ENCODE measurements at regions not wholly inside any gene's neighbourhood (a gene's known extent, or its start where the extent isn't known, plus 50 kb on each side); places are given as distances from the start of the nearest gene placed in this dataset.

- Histone ChIP-seq H3K27ac (ENCODE audit: low read length) (no peak overlapping the region), H3K9ac (ENCODE audit: low read length in 2 of 2) (no peak overlapping the region), H3K36me3 (ENCODE audit: control insufficient read depth in 2 of 2, insufficient read depth in 2 of 2, low read length in 2 of 2) (no peaks in the 10 kb centered on the region), H3K27me3 (ENCODE audit: control insufficient read depth in 1 of 2, insufficient read depth in 2 of 2, low read length in 2 of 2) (no peaks in the 10 kb centered on the region), H3K4me1 (ENCODE audit: control insufficient read depth, insufficient read depth, low read length) (no peaks in the 10 kb centered on the region), H3K9me3 (ENCODE audit: control insufficient read depth in 2 of 2, low read length in 2 of 2) (no peaks in the 10 kb centered on the region), H3K4me3 (ENCODE audit: low read length in 2 of 2) (no peak overlapping the region)
Observed at GRCh38 chr6:48747471-48747870, 636.5 kb upstream of the PTCHD4 start.

DNA sequence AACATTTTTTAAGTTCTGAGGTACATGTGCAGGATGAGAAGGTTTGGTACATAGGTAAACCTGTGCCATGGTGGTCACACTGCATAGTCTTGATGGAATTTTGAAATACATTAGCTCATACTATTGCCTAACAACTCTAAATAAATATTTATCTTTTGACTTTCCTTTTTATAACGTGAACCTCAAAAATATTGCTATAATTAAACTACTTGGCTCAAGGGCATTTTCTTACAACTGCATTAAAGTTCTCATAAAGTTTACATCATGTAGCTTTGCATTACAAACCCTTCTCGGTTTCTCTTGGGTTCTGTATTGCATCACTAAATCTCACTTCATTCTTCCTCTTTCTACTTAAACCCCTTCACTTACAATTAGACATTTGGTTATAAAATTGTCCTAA is 636.0 kb upstream of the PTCHD4 start:
- Histone ChIP-seq H3K9me3 (ENCODE audit: control insufficient read depth in 2 of 2, low read length in 2 of 2) (no peaks in the 10 kb centered on the region), H3K4me3 (ENCODE audit: low read length in 2 of 2) (no peak overlapping the region), H3K9ac (ENCODE audit: low read length in 2 of 2) (no peak overlapping the region), H3K27me3 (ENCODE audit: control insufficient read depth in 1 of 2, insufficient read depth in 2 of 2, low read length in 2 of 2) (no peaks in the 10 kb centered on the region), H3K27ac (ENCODE audit: low read length) (no peak overlapping the region), H3K36me3 (ENCODE audit: control insufficient read depth in 2 of 2, insufficient read depth in 2 of 2, low read length in 2 of 2) (no peaks in the 10 kb centered on the region), H3K4me1 (ENCODE audit: control insufficient read depth, insufficient read depth, low read length) (no peaks in the 10 kb centered on the region)

- no peak overlapping the region for H3K9ac ChIP-seq (ENCODE audit: low read length in 2 of 2)
- H3K4me3 ChIP-seq (ENCODE audit: low read length in 2 of 2) = no peak overlapping the region
- no peak overlapping the region for H3K27ac ChIP-seq (ENCODE audit: low read length)
- no peaks in the 10 kb centered on the region for H3K36me3 ChIP-seq (ENCODE audit: control insufficient read depth in 2 of 2, insufficient read depth in 2 of 2, low read length in 2 of 2)
- H3K4me1 ChIP-seq (ENCODE audit: control insufficient read depth, insufficient read depth, low read length) = no peaks in the 10 kb centered on the region
- H3K27me3 ChIP-seq (ENCODE audit: control insufficient read depth in 1 of 2, insufficient read depth in 2 of 2, low read length in 2 of 2) = no peaks in the 10 kb centered on the region
- H3K9me3 ChIP-seq (ENCODE audit: control insufficient read depth in 2 of 2, low read length in 2 of 2) = no peaks in the 10 kb centered on the region
Observed at GRCh38 chr6:48744948-48745347, 634.0 kb upstream of the PTCHD4 start.

DNA sequence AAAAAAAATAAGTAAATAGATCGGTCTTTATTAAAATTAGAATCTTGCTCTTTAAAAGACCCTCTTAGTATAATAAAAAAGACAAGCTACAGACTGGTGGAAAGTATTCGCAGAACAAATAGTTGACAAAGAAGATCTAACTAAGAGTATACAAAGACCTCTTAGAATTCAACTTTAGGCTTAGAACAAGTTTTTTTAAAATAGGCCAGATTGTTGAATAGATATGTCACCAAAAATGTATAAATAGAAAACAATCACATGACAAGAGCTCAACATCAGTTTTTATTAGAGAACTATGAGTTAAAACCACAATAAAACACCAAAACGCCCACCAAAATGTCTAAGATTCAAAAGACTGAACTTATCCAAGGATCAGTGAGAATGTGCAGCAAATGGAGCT is 632.7 kb upstream of the PTCHD4 start:
- Histone ChIP-seq H3K36me3 (ENCODE audit: control insufficient read depth in 2 of 2, insufficient read depth in 2 of 2, low read length in 2 of 2) (no peaks in the 10 kb centered on the region), H3K9ac (ENCODE audit: low read length in 2 of 2) (no peak overlapping the region), H3K27me3 (ENCODE audit: control insufficient read depth in 1 of 2, insufficient read depth in 2 of 2, low read length in 2 of 2) (no peaks in the 10 kb centered on the region), H3K9me3 (ENCODE audit: control insufficient read depth in 2 of 2, low read length in 2 of 2) (no peaks in the 10 kb centered on the region), H3K4me3 (ENCODE audit: low read length in 2 of 2) (no peak overlapping the region), H3K27ac (ENCODE audit: low read length) (no peak overlapping the region), H3K4me1 (ENCODE audit: control insufficient read depth, insufficient read depth, low read length) (no peaks in the 10 kb centered on the region)

DNA sequence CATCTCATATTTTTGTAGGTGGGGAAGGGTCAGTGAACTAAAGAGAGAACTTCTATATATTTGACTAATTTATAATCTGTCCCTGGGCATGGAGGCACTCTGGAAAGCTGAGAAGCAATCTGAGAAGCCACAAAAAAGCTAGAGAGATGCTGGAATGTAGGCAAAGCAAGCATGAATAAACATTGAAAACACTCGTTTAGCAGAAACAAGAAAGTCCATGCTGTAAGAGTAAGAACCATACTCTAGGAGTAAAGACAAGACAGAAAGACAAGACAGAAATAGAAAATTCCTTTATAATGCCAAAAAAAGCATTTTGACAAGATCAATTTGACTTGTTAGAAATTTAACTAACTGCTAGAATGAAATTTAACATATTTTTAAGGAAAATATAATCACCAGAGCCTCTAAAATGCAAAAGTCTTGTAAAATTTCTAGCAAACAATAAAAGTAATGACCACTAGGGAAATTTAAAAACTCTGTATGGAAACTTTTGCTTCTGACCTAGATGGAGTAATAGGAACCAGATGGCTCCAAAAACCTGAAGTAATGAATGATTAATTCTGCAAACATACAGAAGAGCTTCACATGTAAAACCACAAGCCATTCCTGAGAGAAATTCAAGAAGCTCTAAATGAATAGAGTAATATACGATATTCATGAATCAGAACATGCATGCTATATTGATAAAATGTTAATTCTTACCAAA is 625.7 kb upstream of the PTCHD4 start:
- H3K27ac ChIP-seq (ENCODE audit: low read length) = no peak overlapping the region
- H3K4me3 ChIP-seq (ENCODE audit: low read length in 2 of 2) = no peak overlapping the region
- no peaks in the 10 kb centered on the region for H3K36me3 ChIP-seq (ENCODE audit: control insufficient read depth in 2 of 2, insufficient read depth in 2 of 2, low read length in 2 of 2)
- H3K9me3 ChIP-seq (ENCODE audit: control insufficient read depth in 2 of 2, low read length in 2 of 2) = no peaks in the 10 kb centered on the region
- H3K9ac ChIP-seq (ENCODE audit: low read length in 2 of 2) = no peak overlapping the region
- no peaks in the 10 kb centered on the region for H3K27me3 ChIP-seq (ENCODE audit: control insufficient read depth in 1 of 2, insufficient read depth in 2 of 2, low read length in 2 of 2)
- H3K4me1 ChIP-seq (ENCODE audit: control insufficient read depth, insufficient read depth, low read length) = no peaks in the 10 kb centered on the region

- no peaks in the 10 kb centered on the region for H3K36me3 ChIP-seq (ENCODE audit: control insufficient read depth in 2 of 2, insufficient read depth in 2 of 2, low read length in 2 of 2)
- no peak overlapping the region for H3K4me3 ChIP-seq (ENCODE audit: low read length in 2 of 2)
- no peak overlapping the region for H3K9ac ChIP-seq (ENCODE audit: low read length in 2 of 2)
- no peaks in the 10 kb centered on the region for H3K9me3 ChIP-seq (ENCODE audit: control insufficient read depth in 2 of 2, low read length in 2 of 2)
- no peak overlapping the region for H3K27ac ChIP-seq (ENCODE audit: low read length)
- H3K4me1 ChIP-seq (ENCODE audit: control insufficient read depth, insufficient read depth, low read length) = no peaks in the 10 kb centered on the region
- no peaks in the 10 kb centered on the region for H3K27me3 ChIP-seq (ENCODE audit: control insufficient read depth in 1 of 2, insufficient read depth in 2 of 2, low read length in 2 of 2)
Observed at GRCh38 chr6:48735846-48736245, 624.8 kb upstream of the PTCHD4 start.

- Histone ChIP-seq H3K27ac (ENCODE audit: low read length) (no peak overlapping the region), H3K9ac (ENCODE audit: low read length in 2 of 2) (no peak overlapping the region), H3K4me3 (ENCODE audit: low read length in 2 of 2) (no peak overlapping the region), H3K27me3 (ENCODE audit: control insufficient read depth in 1 of 2, insufficient read depth in 2 of 2, low read length in 2 of 2) (no peaks in the 10 kb centered on the region), H3K36me3 (ENCODE audit: control insufficient read depth in 2 of 2, insufficient read depth in 2 of 2, low read length in 2 of 2) (no peaks in the 10 kb centered on the region), H3K9me3 (ENCODE audit: control insufficient read depth in 2 of 2, low read length in 2 of 2) (no peaks in the 10 kb centered on the region), H3K4me1 (ENCODE audit: control insufficient read depth, insufficient read depth, low read length) (no peaks in the 10 kb centered on the region)
Observed at GRCh38 chr6:48733581-48733980, 622.6 kb upstream of the PTCHD4 start.

DNA sequence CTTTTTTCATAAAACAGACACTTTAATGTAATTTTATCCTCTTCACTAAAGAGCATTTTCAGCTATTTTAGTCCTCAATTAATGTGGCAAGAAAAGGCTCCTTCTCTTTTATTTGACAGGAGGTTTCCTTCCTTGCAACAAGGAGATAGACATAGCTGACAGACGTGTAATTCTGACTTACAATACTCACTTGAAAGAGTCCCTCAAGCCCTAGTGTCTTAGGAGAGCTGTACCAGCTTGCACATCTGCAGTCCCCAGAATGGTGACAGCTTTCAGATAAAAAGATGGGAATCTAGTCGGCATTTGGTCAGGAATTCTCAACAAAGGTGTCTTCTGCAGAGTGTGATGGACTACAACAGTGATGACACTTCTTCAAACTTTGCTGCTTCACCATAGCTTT is 603.7 kb upstream of the PTCHD4 start:
- Histone ChIP-seq H3K4me1 (ENCODE audit: control insufficient read depth, insufficient read depth, low read length) (no peaks in the 10 kb centered on the region), H3K9me3 (ENCODE audit: control insufficient read depth in 2 of 2, low read length in 2 of 2) (no peaks in the 10 kb centered on the region), H3K27me3 (ENCODE audit: control insufficient read depth in 1 of 2, insufficient read depth in 2 of 2, low read length in 2 of 2) (no peaks in the 10 kb centered on the region), H3K9ac (ENCODE audit: low read length in 2 of 2) (no peak overlapping the region), H3K36me3 (ENCODE audit: control insufficient read depth in 2 of 2, insufficient read depth in 2 of 2, low read length in 2 of 2) (no peaks in the 10 kb centered on the region), H3K27ac (ENCODE audit: low read length) (no peak overlapping the region), H3K4me3 (ENCODE audit: low read length in 2 of 2) (no peak overlapping the region)

- Histone ChIP-seq H3K27me3 (ENCODE audit: control insufficient read depth in 1 of 2, insufficient read depth in 2 of 2, low read length in 2 of 2) (no peaks in the 10 kb centered on the region), H3K4me1 (ENCODE audit: control insufficient read depth, insufficient read depth, low read length) (no peaks in the 10 kb centered on the region), H3K27ac (ENCODE audit: low read length) (no peak overlapping the region), H3K9me3 (ENCODE audit: control insufficient read depth in 2 of 2, low read length in 2 of 2) (no peaks in the 10 kb centered on the region), H3K9ac (ENCODE audit: low read length in 2 of 2) (no peak overlapping the region), H3K4me3 (ENCODE audit: low read length in 2 of 2) (no peak overlapping the region), H3K36me3 (ENCODE audit: control insufficient read depth in 2 of 2, insufficient read depth in 2 of 2, low read length in 2 of 2) (no peaks in the 10 kb centered on the region)
Observed at GRCh38 chr6:48714250-48714649, 603.3 kb upstream of the PTCHD4 start.

- no peak overlapping the region for H3K4me3 ChIP-seq (ENCODE audit: low read length in 2 of 2)
- no peaks in the 10 kb centered on the region for H3K27me3 ChIP-seq (ENCODE audit: control insufficient read depth in 1 of 2, insufficient read depth in 2 of 2, low read length in 2 of 2)
- no peak overlapping the region for H3K27ac ChIP-seq (ENCODE audit: low read length)
- H3K9me3 ChIP-seq (ENCODE audit: control insufficient read depth in 2 of 2, low read length in 2 of 2) = no peaks in the 10 kb centered on the region
- H3K4me1 ChIP-seq (ENCODE audit: control insufficient read depth, insufficient read depth, low read length) = no peaks in the 10 kb centered on the region
- no peaks in the 10 kb centered on the region for H3K36me3 ChIP-seq (ENCODE audit: control insufficient read depth in 2 of 2, insufficient read depth in 2 of 2, low read length in 2 of 2)
- H3K9ac ChIP-seq (ENCODE audit: low read length in 2 of 2) = no peak overlapping the region
Observed at GRCh38 chr6:48713612-48714011, 602.6 kb upstream of the PTCHD4 start.

DNA sequence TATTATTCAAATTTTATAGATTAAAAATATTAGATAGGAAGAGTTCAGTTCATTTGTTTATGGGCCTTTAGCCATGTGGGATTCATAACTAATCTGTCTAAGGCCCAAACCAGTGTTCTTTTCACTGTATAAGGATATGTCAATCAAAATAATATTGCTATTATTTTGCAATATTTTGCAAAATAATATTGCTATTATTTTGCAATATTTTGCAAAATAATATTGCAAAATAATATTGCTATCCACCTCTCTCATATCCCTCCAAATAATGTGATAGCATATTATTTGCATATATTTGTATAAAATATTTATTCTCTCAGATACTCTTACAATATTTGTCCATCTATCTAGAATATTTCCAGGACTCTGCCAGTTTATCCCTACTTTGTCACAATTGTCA is 595.3 kb upstream of the PTCHD4 start:
- H3K27me3 ChIP-seq (ENCODE audit: control insufficient read depth in 1 of 2, insufficient read depth in 2 of 2, low read length in 2 of 2) = no peaks in the 10 kb centered on the region

More for the DNA sequence above, 595.3 kb upstream of the PTCHD4 start:
- Histone ChIP-seq H3K4me3 (ENCODE audit: low read length in 2 of 2) (no peak overlapping the region), H3K36me3 (ENCODE audit: control insufficient read depth in 2 of 2, insufficient read depth in 2 of 2, low read length in 2 of 2) (no peaks in the 10 kb centered on the region), H3K9me3 (ENCODE audit: control insufficient read depth in 2 of 2, low read length in 2 of 2) (no peaks in the 10 kb centered on the region), H3K9ac (ENCODE audit: low read length in 2 of 2) (no peak overlapping the region), H3K4me1 (ENCODE audit: control insufficient read depth, insufficient read depth, low read length) (no peaks in the 10 kb centered on the region), H3K27ac (ENCODE audit: low read length) (no peak overlapping the region)
